GM12878 (cell line): ENCODE measurements at regions not wholly inside any gene's neighbourhood (a gene's known extent, or its start where the extent isn't known, plus 50 kb on each side); places are given as distances from the start of the nearest gene placed in this dataset.

Experiments
- ATAC-seq: fragments of 200-7000 bp; cut with Tn5 transposase; 3 replicates; pipeline ENCODE4 v1.9.1; 2020; ENCODE audit warnings: mild to moderate bottlenecking, moderate library complexity
- BruUV-seq: library from RNA; stranded (reverse); fragments of 400-500 nt; replicated peaks from 2 replicates; lab custom pipeline; 2021; lab: Mats Ljungman, UMichigan
- CTCF ChIA-PET: fragments of 300-600 bp; sonication (Branson Sonifier 250); formaldehyde crosslinking; extraction: SDS; loops from one replicate; lab custom pipeline; 2021; ENCODE audit warnings: inconsistent platforms; lab: Yijun Ruan, JAX
- POLR2A ChIA-PET: fragments of 350-600 bp; formaldehyde crosslinking; extraction: SDS; loops from one replicate; lab custom pipeline; 2021; ENCODE audit warnings: inconsistent platforms; lab: Charles Lee
- RAD21 ChIA-PET: fragments of 300-600 bp; sonication (Branson Sonifier 250); formaldehyde crosslinking; loops from one replicate; lab custom pipeline; 2023; ENCODE audit warnings: antibody characterized with exemption; ENCODE audit not compliant: unreplicated experiment; lab: Charles Lee
- SMC1A ChIA-PET: fragments of 300-600 bp; sonication (Branson Sonifier 250); formaldehyde crosslinking; loops from one replicate; lab custom pipeline; 2023; ENCODE audit not compliant: unreplicated experiment, uncharacterized antibody; lab: Charles Lee
- DNase-seq: peaks from one replicate; pipeline ENCODE4 v3.0.0-alpha.2; 2011; ENCODE audit warnings: low read depth, low spot score
- FAIRE-seq: peaks from 3 replicates; lab custom pipeline; 2011; peaks lifted over from hg19 to GRCh38; lab: Jason Lieb, UNC
- H2AFZ ChIP-seq: 2 replicates; pipeline ENCODE4 v1.6.0; 2011; ENCODE audit warnings: low read depth, low read length, control low read depth; ENCODE audit not compliant: control insufficient read depth
- H3K27ac ChIP-seq: 2 replicates; pipeline ENCODE4 v1.5.1; 2011; ENCODE audit warnings: control low read depth; ENCODE audit not compliant: control insufficient read depth, insufficient read depth
- H3K27me3 ChIP-seq, 2 experiments: replicated peaks in 1 of 2; 2 replicates each; pipeline versions ENCODE4 v1.6.0 to v1.6.1; 2011; ENCODE audit warnings: low read length in 1 of 2; ENCODE audit not compliant: control insufficient read depth in 2 of 2, insufficient read depth in 2 of 2
- H3K36me3 ChIP-seq, 2 experiments: 2 replicates each; pipeline ENCODE4 v1.5.1; 2011; ENCODE audit warnings: low read length in 1 of 2; ENCODE audit not compliant: control insufficient read depth in 2 of 2, insufficient read depth in 2 of 2
- H3K4me1 ChIP-seq: 2 replicates; pipeline ENCODE4 v1.6.1; 2011; ENCODE audit warnings: mild to moderate bottlenecking, low read length, moderate library complexity, mixed read lengths; ENCODE audit not compliant: control insufficient read depth, insufficient read depth
- H3K4me2 ChIP-seq: 2 replicates; pipeline ENCODE4 v1.6.0; 2011; ENCODE audit warnings: control low read depth; ENCODE audit not compliant: control insufficient read depth, insufficient read depth
- H3K4me3 ChIP-seq: fragments of 200-600 bp; sonication (generic); 2 replicates; pipeline ENCODE4 v1.5.1; 2016
- H3K79me2 ChIP-seq: 2 replicates; pipeline ENCODE4 v1.6.0; 2011; ENCODE audit warnings: low read length; ENCODE audit not compliant: control insufficient read depth, insufficient read depth
- H3K9ac ChIP-seq: 2 replicates; pipeline ENCODE4 v1.8.0; 2011; ENCODE audit warnings: low read length, control low read depth, mixed read lengths; ENCODE audit not compliant: control insufficient read depth, insufficient read depth
- H3K9me3 ChIP-seq: replicated peaks from 3 replicates; pipeline ENCODE4 v1.5.1; 2011; ENCODE audit warnings: mild to moderate bottlenecking, low read length; ENCODE audit not compliant: control insufficient read depth, insufficient read depth
- H4K20me1 ChIP-seq: 2 replicates; pipeline ENCODE4 v1.6.0; 2011; ENCODE audit not compliant: control insufficient read depth, insufficient read depth
- BACH1 ChIP-seq: fragments of 450-650 bp; IDR thresholded peaks from 2 replicates; pipeline ENCODE4 v1.6.1; 2017; ENCODE audit warnings: mild to moderate bottlenecking, borderline replicate concordance
- CREM ChIP-seq: IDR thresholded peaks from 2 replicates; pipeline ENCODE4 v1.6.1; 2014; ENCODE audit warnings: antibody characterized with exemption, low read depth
- IKZF1 ChIP-seq: fragments of 450-650 bp; conservative IDR thresholded peaks from 2 replicates; pipeline ENCODE4 v1.6.1; 2017; ENCODE audit warnings: antibody characterized with exemption, mild to moderate bottlenecking
- IKZF2 ChIP-seq, 2 experiments: fragments of 450-650 bp; IDR thresholded peaks; 2 replicates each; pipeline ENCODE4 v1.6.1; 2017; ENCODE audit warnings: mild to moderate bottlenecking in 2 of 2, moderate library complexity in 2 of 2
- KLF5 ChIP-seq: fragments of 450-650 bp; IDR thresholded peaks from 2 replicates; pipeline ENCODE4 v1.6.1; 2014; ENCODE audit warnings: mild to moderate bottlenecking; ENCODE audit not compliant: partially characterized antibody
- MEF2B ChIP-seq: fragments of 450-650 bp; IDR thresholded peaks from 2 replicates; pipeline ENCODE4 v1.6.1; 2018; ENCODE audit warnings: mild to moderate bottlenecking, moderate library complexity; ENCODE audit not compliant: partially characterized antibody, poor library complexity, severe bottlenecking
- NFIC ChIP-seq: IDR thresholded peaks from 2 replicates; pipeline ENCODE4 v1.6.1; 2012; ENCODE audit warnings: low read depth, mild to moderate bottlenecking, inconsistent platforms, low read length, moderate library complexity
- NR2F1 ChIP-seq: fragments of 450-650 bp; conservative IDR thresholded peaks from 2 replicates; pipeline ENCODE4 v1.6.1; 2017; ENCODE audit warnings: mild to moderate bottlenecking
- PML ChIP-seq: IDR thresholded peaks from 2 replicates; pipeline ENCODE4 v1.6.1; 2012; ENCODE audit warnings: low read length, inconsistent platforms
- RELA ChIP-seq: fragments of 450-650 bp; IDR thresholded peaks from 2 replicates; pipeline ENCODE4 v1.8.0; 2014; ENCODE audit warnings: borderline replicate concordance; ENCODE audit not compliant: partially characterized antibody
- SMAD1 ChIP-seq: fragments of 450-650 bp; IDR thresholded peaks from 2 replicates; pipeline ENCODE4 v1.6.1; 2018; ENCODE audit warnings: mild to moderate bottlenecking, low read depth; ENCODE audit not compliant: partially characterized antibody
- SUZ12 ChIP-seq: fragments of 200-600 bp; sonication (generic); IDR thresholded peaks from one replicate; pipeline ENCODE4 v1.6.1; 2018; ENCODE audit warnings: antibody characterized with exemption, mild to moderate bottlenecking; ENCODE audit not compliant: unreplicated experiment
- ZNF592 ChIP-seq: fragments of 450-650 bp; IDR thresholded peaks from 2 replicates; pipeline ENCODE4 v1.6.1; 2017; ENCODE audit warnings: mild to moderate bottlenecking, moderate library complexity
- ZNF622 ChIP-seq: fragments of 450-650 bp; IDR thresholded peaks from 2 replicates; pipeline ENCODE4 v1.6.1; 2017; ENCODE audit warnings: mild to moderate bottlenecking, inconsistent platforms
- WGBS: methylation state at CpG from one replicate; pipeline ENCODE4 v1.1.6; 2016; ENCODE audit warnings: low lambda C conversion rate; ENCODE audit not compliant: insufficient replicate concordance, insufficient coverage; ENCODE audit errors: missing lambda C conversion rate; 5-methylcytosine and 5-hydroxymethylcytosine counted together
- in situ Hi-C: fragments of 300-500 bp; cut with MboI; formaldehyde crosslinking; loops from 9 replicates; pipeline ENCODE4 v1.14.3; 2018; ENCODE audit warnings: mixed read lengths
- intact Hi-C: fragments of 100-400 bp; cut with micrococcal nuclease; formaldehyde crosslinking; loops from one replicate; pipeline ENCODE4 v1.14.2; 2022; ENCODE audit not compliant: unreplicated experiment
- TF ChIP-seq, protein P1 (sequence below): fragments of 450-650 bp; formaldehyde crosslinking; IDR thresholded peaks from 2 replicates; pipeline ENCODE4 v1.5.0; 2022; ENCODE audit warnings: mild to moderate bottlenecking, missing genetic modification characterization

DNA sequence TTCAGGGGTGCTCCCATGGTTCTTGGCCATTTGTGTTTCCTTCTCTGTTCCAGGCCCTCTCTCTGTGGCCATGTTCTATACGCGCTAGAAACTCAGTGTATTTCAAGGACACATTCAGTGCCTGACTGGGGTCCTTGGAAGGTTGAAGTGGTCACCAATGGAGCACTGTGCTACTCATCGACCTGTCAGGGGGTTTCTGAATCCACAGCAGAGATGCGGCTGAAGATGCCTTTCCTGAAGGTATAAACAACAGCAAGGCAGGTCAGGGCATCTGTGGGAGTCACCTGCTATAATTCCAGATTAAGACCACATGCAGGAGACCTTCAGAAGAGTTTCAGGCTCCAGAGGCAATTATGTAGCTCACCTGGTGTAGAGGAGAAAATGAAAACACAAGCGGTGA lies 86.8 kb upstream of the MGMT start:
- in situ Hi-C loops = no loop called here
- ChIA-PET CTCF (no interaction called here), SMC1A (no interaction called here)

DNA sequence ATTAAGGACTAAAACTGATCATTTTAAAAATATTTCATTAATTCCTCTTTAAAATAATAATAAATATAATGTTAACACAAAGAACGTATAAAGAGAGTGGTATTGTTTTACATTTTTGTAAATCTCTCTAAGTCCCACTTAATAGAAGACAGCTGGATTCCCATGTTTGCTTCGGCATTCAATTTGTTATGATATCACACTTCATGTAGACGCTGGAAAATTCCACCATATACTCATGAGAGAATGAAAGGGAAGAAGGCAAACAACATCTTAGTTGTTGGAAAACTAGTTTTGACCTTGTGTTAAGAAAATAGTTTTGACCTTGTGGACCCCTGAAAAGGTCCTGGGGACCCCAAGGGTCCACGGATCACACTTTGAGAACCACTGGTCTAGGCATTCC lies 85.3 kb upstream of the MGMT start:
- ChIA-PET RAD21 (no interaction called here), CTCF (no interaction called here), SMC1A (no interaction called here), POLR2A (no interaction called here)
- Histone ChIP-seq H3K9ac (no peak overlapping the region), H4K20me1 (no peaks in the 10 kb centered on the region), H2AFZ (no peak overlapping the region), H3K36me3 (no peaks in the 10 kb centered on the region), H3K4me2 (no peak overlapping the region), H3K27me3 (no peaks in the 10 kb centered on the region), H3K9me3 (no peaks in the 10 kb centered on the region), H3K4me3 (no peak overlapping the region), H3K4me1 (no peaks in the 10 kb centered on the region), H3K27ac (no peak overlapping the region), H3K79me2 (no peaks in the 10 kb centered on the region)
- WGBS = 27% methylated on average over 4 of the region's 4 CpGs
- FAIRE-seq (no peak), DNase-seq (no peak), ATAC-seq (no peak)
- intact Hi-C loops = no loop called here
- no TSS peak for BruUV-seq
- in situ Hi-C loops = no loop called here
- TF ChIP-seq BACH1 = no peak
- TF ChIP-seq SUZ12 = no peak
- TF ChIP-seq KLF5 = no peak
- TF ChIP-seq, protein P1, sequence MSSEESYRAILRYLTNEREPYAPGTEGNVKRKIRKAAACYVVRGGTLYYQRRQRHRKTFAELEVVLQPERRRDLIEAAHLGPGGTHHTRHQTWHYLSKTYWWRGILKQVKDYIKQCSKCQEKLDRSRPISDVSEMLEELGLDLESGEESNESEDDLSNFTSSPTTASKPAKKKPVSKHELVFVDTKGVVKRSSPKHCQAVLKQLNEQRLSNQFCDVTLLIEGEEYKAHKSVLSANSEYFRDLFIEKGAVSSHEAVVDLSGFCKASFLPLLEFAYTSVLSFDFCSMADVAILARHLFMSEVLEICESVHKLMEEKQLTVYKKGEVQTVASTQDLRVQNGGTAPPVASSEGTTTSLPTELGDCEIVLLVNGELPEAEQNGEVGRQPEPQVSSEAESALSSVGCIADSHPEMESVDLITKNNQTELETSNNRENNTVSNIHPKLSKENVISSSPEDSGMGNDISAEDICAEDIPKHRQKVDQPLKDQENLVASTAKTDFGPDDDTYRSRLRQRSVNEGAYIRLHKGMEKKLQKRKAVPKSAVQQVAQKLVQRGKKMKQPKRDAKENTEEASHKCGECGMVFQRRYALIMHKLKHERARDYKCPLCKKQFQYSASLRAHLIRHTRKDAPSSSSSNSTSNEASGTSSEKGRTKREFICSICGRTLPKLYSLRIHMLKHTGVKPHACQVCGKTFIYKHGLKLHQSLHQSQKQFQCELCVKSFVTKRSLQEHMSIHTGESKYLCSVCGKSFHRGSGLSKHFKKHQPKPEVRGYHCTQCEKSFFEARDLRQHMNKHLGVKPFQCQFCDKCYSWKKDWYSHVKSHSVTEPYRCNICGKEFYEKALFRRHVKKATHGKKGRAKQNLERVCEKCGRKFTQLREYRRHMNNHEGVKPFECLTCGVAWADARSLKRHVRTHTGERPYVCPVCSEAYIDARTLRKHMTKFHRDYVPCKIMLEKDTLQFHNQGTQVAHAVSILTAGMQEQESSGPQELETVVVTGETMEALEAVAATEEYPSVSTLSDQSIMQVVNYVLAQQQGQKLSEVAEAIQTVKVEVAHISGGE (CRISPR knock-in tag) = no peak
- no peak for TF ChIP-seq ZNF592
- no peak for TF ChIP-seq MEF2B
- TF ChIP-seq NR2F1 = no peak
- TF ChIP-seq RELA = no peak
- TF ChIP-seq NFIC = no peak

More for the DNA sequence above, 86.8 kb upstream of the MGMT start:
- H3K36me3 ChIP-seq = no peaks in the 10 kb centered on the region
- no peak overlapping the region for H2AFZ ChIP-seq
- no peak overlapping the region for H3K4me2 ChIP-seq
- ChIA-PET POLR2A (no interaction called here), RAD21 (no interaction called here)
- ATAC-seq (no peak), FAIRE-seq (no peak), DNase-seq (no peak)
- H3K79me2 ChIP-seq = no peaks in the 10 kb centered on the region
- H3K4me3 ChIP-seq = no peak overlapping the region
- no peaks in the 10 kb centered on the region for H3K27me3 ChIP-seq
- TF ChIP-seq SMAD1 (no peak), CREM (no peak), PML (no peak), IKZF2 (IDR thresholded peaks at IDR 0.05) (no peak), IKZF1 (no peak), ZNF622 (no peak), KLF5 (no peak), SUZ12 (no peak)
- no peaks in the 10 kb centered on the region for H3K4me1 ChIP-seq
- intact Hi-C loops = no loop called here
- no TSS peak for BruUV-seq
- H3K9me3 ChIP-seq = no peaks in the 10 kb centered on the region
- no peak overlapping the region for H3K9ac ChIP-seq
- WGBS = 72% methylated on average over 5 of the region's 5 CpGs
- H3K27ac ChIP-seq = no peak overlapping the region
- no peaks in the 10 kb centered on the region for H4K20me1 ChIP-seq
